ENCODE measurements at regions not wholly inside any gene's neighbourhood (a gene's known extent, or its start where the extent isn't known, plus 50 kb on each side); places are given as distances from the start of the nearest gene placed in this dataset.

DNA sequence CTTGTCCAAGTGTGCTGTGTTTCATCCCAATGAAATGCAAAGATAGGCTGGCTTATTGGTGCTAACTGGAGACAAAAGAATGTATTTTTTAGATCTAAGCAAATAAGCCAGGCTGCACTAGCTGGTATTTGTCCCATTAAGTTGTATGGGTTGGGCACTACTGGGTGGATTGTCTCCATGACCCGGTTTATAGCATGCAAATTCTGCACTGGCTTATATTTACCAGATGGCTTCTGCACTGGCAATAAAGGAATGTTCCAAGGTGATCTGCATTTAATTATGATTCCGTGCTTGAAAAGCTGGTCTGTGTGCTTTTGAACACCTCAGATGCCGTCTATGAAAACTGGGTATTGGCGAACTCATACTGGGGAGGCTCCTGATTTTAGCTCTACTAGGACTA is 61.4 kb upstream of the MOCS1 start:
- Histone ChIP-seq H3K4me3 (no peak overlapping the region), H3K36me3 (no peaks in the 10 kb centered on the region), H3K4me1 (no peaks in the 10 kb centered on the region), H3K9me3 (peaks cover 5 to 26% (median 8%) of the 10 kb centered on the region in 3 donors), H3K27me3 (no peaks in the 10 kb centered on the region), H3K27ac (no peak overlapping the region)
- intact Hi-C loops (cut with DNase I; ENCODE audit: low total_unique reads) = no loop called here
- TF ChIP-seq, protein P1, sequence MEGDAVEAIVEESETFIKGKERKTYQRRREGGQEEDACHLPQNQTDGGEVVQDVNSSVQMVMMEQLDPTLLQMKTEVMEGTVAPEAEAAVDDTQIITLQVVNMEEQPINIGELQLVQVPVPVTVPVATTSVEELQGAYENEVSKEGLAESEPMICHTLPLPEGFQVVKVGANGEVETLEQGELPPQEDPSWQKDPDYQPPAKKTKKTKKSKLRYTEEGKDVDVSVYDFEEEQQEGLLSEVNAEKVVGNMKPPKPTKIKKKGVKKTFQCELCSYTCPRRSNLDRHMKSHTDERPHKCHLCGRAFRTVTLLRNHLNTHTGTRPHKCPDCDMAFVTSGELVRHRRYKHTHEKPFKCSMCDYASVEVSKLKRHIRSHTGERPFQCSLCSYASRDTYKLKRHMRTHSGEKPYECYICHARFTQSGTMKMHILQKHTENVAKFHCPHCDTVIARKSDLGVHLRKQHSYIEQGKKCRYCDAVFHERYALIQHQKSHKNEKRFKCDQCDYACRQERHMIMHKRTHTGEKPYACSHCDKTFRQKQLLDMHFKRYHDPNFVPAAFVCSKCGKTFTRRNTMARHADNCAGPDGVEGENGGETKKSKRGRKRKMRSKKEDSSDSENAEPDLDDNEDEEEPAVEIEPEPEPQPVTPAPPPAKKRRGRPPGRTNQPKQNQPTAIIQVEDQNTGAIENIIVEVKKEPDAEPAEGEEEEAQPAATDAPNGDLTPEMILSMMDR (IDR thresholded peaks at IDR 0.05) = no peak
- DNase-seq = no peak

DNA sequence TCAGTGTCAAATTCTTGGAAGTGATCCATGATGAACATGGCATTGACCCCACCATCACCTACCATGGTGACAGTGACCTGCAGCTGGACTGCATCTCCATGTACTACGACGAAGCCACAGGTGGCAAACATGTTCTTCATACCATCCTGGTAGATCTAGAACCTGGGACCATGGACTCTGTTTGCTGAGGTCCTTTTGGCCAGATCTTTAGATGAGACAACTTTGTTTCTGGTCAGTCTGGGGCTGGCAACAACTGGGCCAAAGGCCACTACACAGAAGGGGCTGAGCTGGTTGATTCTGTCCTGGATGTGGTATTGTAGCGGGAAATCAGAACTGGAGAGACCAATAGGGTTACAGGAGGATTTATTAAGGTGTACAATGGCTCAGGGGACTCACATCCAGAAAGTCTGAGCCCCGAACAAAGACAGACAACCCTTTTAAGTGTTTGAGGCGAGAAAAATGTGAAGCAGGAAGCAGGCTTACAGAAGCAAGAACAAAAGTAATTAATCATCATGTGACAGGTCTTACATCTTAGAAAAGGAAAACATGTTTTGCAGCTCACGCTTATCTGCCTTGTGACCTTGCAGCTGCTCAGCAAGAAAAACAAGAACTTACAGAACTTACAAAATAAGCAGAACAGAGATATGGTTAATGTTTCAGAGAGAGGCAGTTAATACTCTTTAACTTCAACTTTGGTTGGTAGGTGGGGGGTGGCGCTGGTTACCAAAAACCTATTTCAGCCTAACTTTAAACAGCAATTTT is 58.8 kb upstream of the MOCS1 start:
- no peaks in the 10 kb centered on the region for H3K27me3 ChIP-seq
- H3K27ac ChIP-seq = no peak overlapping the region
- no peaks in the 10 kb centered on the region for H3K36me3 ChIP-seq
- no peak for DNase-seq
- no peak overlapping the region for H3K4me3 ChIP-seq
- intact Hi-C loops (cut with DNase I; ENCODE audit: low total_unique reads) = no loop called here
- TF ChIP-seq, protein P1 (IDR thresholded peaks at IDR 0.05) = no peak
- H3K4me1 ChIP-seq = no peaks in the 10 kb centered on the region
- peaks cover 5 to 26% (median 8%) of the 10 kb centered on the region in 3 donors for H3K9me3 ChIP-seq

All from tibial artery (tissue), 4 donors.